ENCODE measurements at regions not wholly inside any gene's neighbourhood (a gene's known extent, or its start where the extent isn't known, plus 50 kb on each side); places are given as distances from the start of the nearest gene placed in this dataset.
A peak's percentile ranks its signal among the peaks of the same experiment; 100 is the strongest.

DNA sequence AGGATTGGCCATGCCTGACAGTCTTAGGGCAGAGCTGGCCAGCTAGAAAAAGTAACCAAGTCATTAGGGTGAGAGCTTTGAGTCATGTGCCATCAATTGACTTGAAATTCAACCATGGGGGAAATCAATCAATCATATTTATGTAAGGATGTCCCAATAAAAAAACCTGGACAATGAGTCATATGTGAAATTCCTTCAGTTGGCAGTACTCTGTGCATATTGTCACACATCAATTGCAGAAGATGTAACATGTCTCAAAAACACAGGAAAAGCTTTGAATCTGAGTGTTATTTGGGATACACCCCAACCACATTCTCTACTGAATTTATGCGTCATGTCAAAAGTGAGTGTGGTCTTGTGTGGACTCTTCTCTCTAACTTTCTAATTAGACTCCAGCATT, 1004.1 kb upstream of the NRXN1 start:
- Histone ChIP-seq H3K9me3 (ENCODE audit: control insufficient read depth, low read length) (no peaks in the 10 kb centered on the region), H3K27ac (ENCODE audit: low read depth, low read length) (no peak overlapping the region), H3K9ac (ENCODE audit: extremely low read depth, low read length, poor library complexity, severe bottlenecking) (no peak overlapping the region), H3K36me3 (ENCODE audit: control insufficient read depth, insufficient read depth, low read length) (no peaks in the 10 kb centered on the region), H3K4me3 (ENCODE audit: low read length) (no peak overlapping the region), H3K27me3 (ENCODE audit: control insufficient read depth, insufficient read depth, low read length, poor library complexity, severe bottlenecking) (no peaks in the 10 kb centered on the region), H3K4me1 (ENCODE audit: control insufficient read depth, insufficient read depth, low read length) (no peaks in the 10 kb centered on the region)
- DNase-seq, result no peak
- Mint-ChIP-seq H3K4me3 (no peak overlapping the region), H3K27ac (no peak overlapping the region), H3K9me3 (no peaks in the 10 kb centered on the region), H3K27me3 (ENCODE audit: insufficient read depth) (no peaks in the 10 kb centered on the region), H3K4me1 (peaks cover 17% of the 10 kb centered on the region), H3K36me3 (ENCODE audit: low read depth) (no peaks in the 10 kb centered on the region)
- TF ChIP-seq, protein P1, sequence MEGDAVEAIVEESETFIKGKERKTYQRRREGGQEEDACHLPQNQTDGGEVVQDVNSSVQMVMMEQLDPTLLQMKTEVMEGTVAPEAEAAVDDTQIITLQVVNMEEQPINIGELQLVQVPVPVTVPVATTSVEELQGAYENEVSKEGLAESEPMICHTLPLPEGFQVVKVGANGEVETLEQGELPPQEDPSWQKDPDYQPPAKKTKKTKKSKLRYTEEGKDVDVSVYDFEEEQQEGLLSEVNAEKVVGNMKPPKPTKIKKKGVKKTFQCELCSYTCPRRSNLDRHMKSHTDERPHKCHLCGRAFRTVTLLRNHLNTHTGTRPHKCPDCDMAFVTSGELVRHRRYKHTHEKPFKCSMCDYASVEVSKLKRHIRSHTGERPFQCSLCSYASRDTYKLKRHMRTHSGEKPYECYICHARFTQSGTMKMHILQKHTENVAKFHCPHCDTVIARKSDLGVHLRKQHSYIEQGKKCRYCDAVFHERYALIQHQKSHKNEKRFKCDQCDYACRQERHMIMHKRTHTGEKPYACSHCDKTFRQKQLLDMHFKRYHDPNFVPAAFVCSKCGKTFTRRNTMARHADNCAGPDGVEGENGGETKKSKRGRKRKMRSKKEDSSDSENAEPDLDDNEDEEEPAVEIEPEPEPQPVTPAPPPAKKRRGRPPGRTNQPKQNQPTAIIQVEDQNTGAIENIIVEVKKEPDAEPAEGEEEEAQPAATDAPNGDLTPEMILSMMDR (conservative IDR thresholded peaks at IDR 0.05), result no peak
- 89 to 100% methylated on average over 1 of the region's 1 CpG for WGBS, 2 experiments (ENCODE audit: insufficient coverage in 1 of 2, insufficient read length in 1 of 2)

DNA sequence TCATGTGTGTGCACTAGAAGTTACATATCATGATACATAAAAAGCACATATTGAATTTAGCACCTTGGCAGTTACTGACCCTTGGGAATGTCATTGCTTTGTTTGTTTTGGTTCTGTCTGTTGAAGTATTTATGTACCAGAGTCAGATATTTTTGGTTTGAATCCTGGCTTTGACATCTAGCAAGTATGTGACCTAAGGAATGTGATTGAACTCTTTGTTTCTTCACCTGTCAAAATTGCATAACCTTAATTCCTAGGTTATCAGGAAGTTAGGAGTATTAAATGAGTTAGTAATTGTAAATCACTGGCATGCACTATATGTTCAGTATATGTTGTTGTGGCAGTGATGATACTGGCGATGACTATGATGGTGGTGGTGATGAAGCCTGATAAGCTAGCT, 1003.5 kb upstream of the NRXN1 start:
- H3K27ac Mint-ChIP-seq, result no peak overlapping the region
- no peak overlapping the region for H3K27ac ChIP-seq (ENCODE audit: low read depth, low read length)

DNA sequence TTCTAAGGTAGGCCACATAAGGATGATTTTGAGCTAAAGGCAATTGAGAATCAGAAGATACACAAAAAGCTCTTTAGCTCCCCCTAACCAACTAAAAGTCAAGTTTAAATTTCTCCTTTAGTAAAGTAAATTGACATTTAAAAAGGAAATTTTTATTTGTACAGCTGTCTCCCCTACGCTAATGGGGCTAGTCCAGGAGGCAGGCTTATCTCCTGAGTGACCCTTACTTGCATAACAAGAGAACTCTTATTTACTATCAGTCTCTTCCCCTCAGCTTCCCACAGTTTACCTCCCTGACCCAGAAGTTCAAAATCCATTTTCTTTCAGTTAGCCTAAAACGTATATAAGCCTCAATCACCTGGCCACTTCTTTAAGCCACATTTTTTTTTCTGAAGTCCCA, 1002.8 kb upstream of the NRXN1 start:
- Mint-ChIP-seq H3K27ac (peak overlapping the region; percentile 78), H3K27me3 (ENCODE audit: insufficient read depth) (no peaks in the 10 kb centered on the region), H3K36me3 (ENCODE audit: low read depth) (no peaks in the 10 kb centered on the region), H3K4me1 (peaks cover 17% of the 10 kb centered on the region), H3K9me3 (no peaks in the 10 kb centered on the region), H3K4me3 (no peak overlapping the region)
- H3K27ac ChIP-seq (ENCODE audit: low read depth, low read length), result no peak overlapping the region
- no peaks in the 10 kb centered on the region for H3K36me3 ChIP-seq (ENCODE audit: control insufficient read depth, insufficient read depth, low read length)
- no peak for DNase-seq
- no peak overlapping the region for H3K9ac ChIP-seq (ENCODE audit: extremely low read depth, low read length, poor library complexity, severe bottlenecking)
- no peaks in the 10 kb centered on the region for H3K4me1 ChIP-seq (ENCODE audit: control insufficient read depth, insufficient read depth, low read length)
- WGBS, 2 experiments (ENCODE audit: insufficient coverage in 1 of 2, insufficient read length in 1 of 2), result 66% methylated on average over 2 of the region's 2 CpGs; no CpG with 5 or more reads in 1 of the 2 experiments
- H3K9me3 ChIP-seq (ENCODE audit: control insufficient read depth, low read length), result no peaks in the 10 kb centered on the region
- no peak overlapping the region for H3K4me3 ChIP-seq (ENCODE audit: low read length)
- H3K27me3 ChIP-seq (ENCODE audit: control insufficient read depth, insufficient read depth, low read length, poor library complexity, severe bottlenecking), result no peaks in the 10 kb centered on the region
- TF ChIP-seq, protein P1 (conservative IDR thresholded peaks at IDR 0.05), result peak; percentile 35

More for the DNA sequence above, 1003.5 kb upstream of the NRXN1 start:
- no peak overlapping the region for H3K4me3 ChIP-seq (ENCODE audit: low read length)
- H3K36me3 ChIP-seq (ENCODE audit: control insufficient read depth, insufficient read depth, low read length), result no peaks in the 10 kb centered on the region
- Mint-ChIP-seq H3K4me1 (peaks cover 17% of the 10 kb centered on the region), H3K36me3 (ENCODE audit: low read depth) (no peaks in the 10 kb centered on the region), H3K9me3 (no peaks in the 10 kb centered on the region), H3K27me3 (ENCODE audit: insufficient read depth) (no peaks in the 10 kb centered on the region), H3K4me3 (no peak overlapping the region)
- 95 to 100% methylated on average over 1 of the region's 1 CpG for WGBS, 2 experiments (ENCODE audit: insufficient coverage in 1 of 2, insufficient read length in 1 of 2)
- no peak for DNase-seq
- no peaks in the 10 kb centered on the region for H3K27me3 ChIP-seq (ENCODE audit: control insufficient read depth, insufficient read depth, low read length, poor library complexity, severe bottlenecking)
- H3K4me1 ChIP-seq (ENCODE audit: control insufficient read depth, insufficient read depth, low read length), result no peaks in the 10 kb centered on the region
- H3K9me3 ChIP-seq (ENCODE audit: control insufficient read depth, low read length), result no peaks in the 10 kb centered on the region
- H3K9ac ChIP-seq (ENCODE audit: extremely low read depth, low read length, poor library complexity, severe bottlenecking), result no peak overlapping the region
- TF ChIP-seq, protein P1 (conservative IDR thresholded peaks at IDR 0.05), result no peak
